ENCODE measurements at regions not wholly inside any gene's neighbourhood (a gene's known extent, or its start where the extent isn't known, plus 50 kb on each side); places are given as distances from the start of the nearest gene placed in this dataset.
A peak's percentile ranks its signal among the peaks of the same experiment; 100 is the strongest.

GRCh38 chr1:38598118-38598517 is 261.5 kb downstream of the RRAGC start:
- no peaks in the 10 kb centered on the region for H3K4me1 ChIP-seq (ENCODE audit: control insufficient read depth in 1 of 2, low read depth in 2 of 2)
- DNase-seq (ENCODE audit: low spot score), result no peak
- no peak overlapping the region for H3K27ac ChIP-seq
- no peaks in the 10 kb centered on the region for H3K27me3 ChIP-seq (replicated peaks; ENCODE audit: insufficient read depth)
- no peak overlapping the region for H3K4me3 ChIP-seq
- TF ChIP-seq CTCF (IDR thresholded peaks at IDR 0.05), result no peak
- no peaks in the 10 kb centered on the region for H3K36me3 ChIP-seq
- no peak for ATAC-seq (ENCODE audit: insufficient number of reproducible peaks, low FRiP score, low read depth)
- H3K9me3 ChIP-seq, result no peaks in the 10 kb centered on the region

- DNase-seq (ENCODE audit: low spot score), result no peak
- Histone ChIP-seq H3K36me3 (no peaks in the 10 kb centered on the region), H3K27me3 (replicated peaks; ENCODE audit: insufficient read depth) (no peaks in the 10 kb centered on the region), H3K4me3 (no peak overlapping the region), H3K4me1 (ENCODE audit: control insufficient read depth in 1 of 2, low read depth in 2 of 2) (no peaks in the 10 kb centered on the region), H3K27ac (no peak overlapping the region), H3K9me3 (no peaks in the 10 kb centered on the region)
- no peak for TF ChIP-seq CTCF (IDR thresholded peaks at IDR 0.05)
- no peak for ATAC-seq (ENCODE audit: insufficient number of reproducible peaks, low FRiP score, low read depth)
Observed at GRCh38 chr1:38589036-38589435, 270.5 kb downstream of the RRAGC start.

GRCh38 chr1:38587766-38588165 is 271.8 kb downstream of the RRAGC start:
- ATAC-seq (ENCODE audit: insufficient number of reproducible peaks, low FRiP score, low read depth), result no peak

GRCh38 chr1:38586993-38587646 is 272.5 kb downstream of the RRAGC start:
- H3K27ac ChIP-seq, result no peak overlapping the region
- DNase-seq (ENCODE audit: low spot score) (no peak), ATAC-seq (ENCODE audit: insufficient number of reproducible peaks, low FRiP score, low read depth) (no peak)
- peak; percentile 35 for TF ChIP-seq CTCF (IDR thresholded peaks at IDR 0.05)
- no peaks in the 10 kb centered on the region for H3K4me1 ChIP-seq (ENCODE audit: control insufficient read depth in 1 of 2, low read depth in 2 of 2)
- H3K4me3 ChIP-seq, result no peak overlapping the region
- H3K36me3 ChIP-seq, result no peaks in the 10 kb centered on the region
- no peaks in the 10 kb centered on the region for H3K9me3 ChIP-seq
- H3K27me3 ChIP-seq (replicated peaks; ENCODE audit: insufficient read depth), result no peaks in the 10 kb centered on the region

More at GRCh38 chr1:38587766-38588165, 271.8 kb downstream of the RRAGC start:
- Histone ChIP-seq H3K4me3 (no peak overlapping the region), H3K36me3 (no peaks in the 10 kb centered on the region), H3K9me3 (no peaks in the 10 kb centered on the region), H3K27ac (no peak overlapping the region), H3K27me3 (replicated peaks; ENCODE audit: insufficient read depth) (no peaks in the 10 kb centered on the region), H3K4me1 (ENCODE audit: control insufficient read depth in 1 of 2, low read depth in 2 of 2) (no peaks in the 10 kb centered on the region)
- DNase-seq (ENCODE audit: low spot score), result no peak
- no peak for TF ChIP-seq CTCF (IDR thresholded peaks at IDR 0.05)

- Histone ChIP-seq H3K4me3 (no peak overlapping the region), H3K27ac (no peak overlapping the region), H3K9me3 (no peaks in the 10 kb centered on the region), H3K4me1 (ENCODE audit: control insufficient read depth in 1 of 2, low read depth in 2 of 2) (no peaks in the 10 kb centered on the region), H3K36me3 (no peaks in the 10 kb centered on the region), H3K27me3 (replicated peaks; ENCODE audit: insufficient read depth) (no peaks in the 10 kb centered on the region)
- TF ChIP-seq CTCF (IDR thresholded peaks at IDR 0.05), result no peak
- no peak for DNase-seq (ENCODE audit: low spot score)
- ATAC-seq (ENCODE audit: insufficient number of reproducible peaks, low FRiP score, low read depth), result no peak
Observed at GRCh38 chr1:38585971-38586370, 273.6 kb downstream of the RRAGC start.

Measured in thoracic aorta (tissue), 2 donors.